HEK293T (cell line): ENCODE measurements at regions not wholly inside any gene's neighbourhood (a gene's known extent, or its start where the extent isn't known, plus 50 kb on each side); places are given as distances from the start of the nearest gene placed in this dataset.
"Not testable (repeated sequence)": the region's sequence is repeated elsewhere in the genome, so short reads cannot be mapped to it uniquely, and the experiment has no call there.

Experiments
- CTCF ChIA-PET: fragments of 350-600 bp; formaldehyde crosslinking; extraction: SDS; loops from one replicate; lab custom pipeline; 2021; ENCODE audit warnings: antibody characterized with exemption, inconsistent platforms; lab: Yijun Ruan, JAX
- POLR2A ChIA-PET: fragments of 350-600 bp; formaldehyde crosslinking; extraction: SDS; loops from one replicate; lab custom pipeline; 2020; ENCODE audit warnings: antibody characterized with exemption, inconsistent platforms; lab: Yijun Ruan, JAX
- DNase-seq: peaks from one replicate; pipeline ENCODE4 v3.0.0; 2012; ENCODE audit warnings: mixed read lengths; ENCODE audit errors: extremely low spot score
- ARNT ChIP-seq: fragments of 450-650 bp; IDR thresholded peaks from 2 replicates; pipeline ENCODE4 v1.6.1; 2017; ENCODE audit warnings: mild to moderate bottlenecking
- BHLHE40 ChIP-seq: fragments of 450-650 bp; IDR thresholded peaks from 2 replicates; pipeline ENCODE4 v1.6.1; 2016; ENCODE audit warnings: mild to moderate bottlenecking, moderate library complexity, borderline replicate concordance
- CTBP1 ChIP-seq: fragments of 450-650 bp; IDR thresholded peaks from 2 replicates; pipeline ENCODE4 v1.6.1; 2016; ENCODE audit warnings: borderline replicate concordance
- ELF4 ChIP-seq: fragments of 450-650 bp; IDR thresholded peaks from 2 replicates; pipeline ENCODE4 v1.6.1; 2017; ENCODE audit warnings: antibody characterized with exemption
- FOXA1 ChIP-seq: fragments of 450-650 bp; IDR thresholded peaks from 2 replicates; pipeline ENCODE4 v1.6.1; 2016; ENCODE audit warnings: mild to moderate bottlenecking
- FOXK2 ChIP-seq: fragments of 450-650 bp; IDR thresholded peaks from 2 replicates; pipeline ENCODE4 v1.6.1; 2016; ENCODE audit warnings: mild to moderate bottlenecking
- FOXM1 ChIP-seq: fragments of 450-650 bp; IDR thresholded peaks from 2 replicates; pipeline ENCODE4 v1.6.1; 2017; ENCODE audit warnings: mild to moderate bottlenecking, borderline replicate concordance
- HDGF ChIP-seq: fragments of 450-650 bp; IDR thresholded peaks from 2 replicates; pipeline ENCODE4 v1.6.1; 2017; ENCODE audit warnings: antibody characterized with exemption, borderline replicate concordance
- L3MBTL2 ChIP-seq: fragments of 450-650 bp; conservative IDR thresholded peaks from 2 replicates; pipeline ENCODE4 v1.6.1; 2016; ENCODE audit warnings: mild to moderate bottlenecking
- LEF1 ChIP-seq: fragments of 450-650 bp; IDR thresholded peaks from 2 replicates; pipeline ENCODE4 v1.6.1; 2017; ENCODE audit warnings: mild to moderate bottlenecking, borderline replicate concordance
- NFRKB ChIP-seq: fragments of 450-650 bp; IDR thresholded peaks from 2 replicates; pipeline ENCODE4 v1.6.1; 2016; ENCODE audit warnings: mild to moderate bottlenecking, moderate library complexity
- PKNOX1 ChIP-seq: fragments of 450-650 bp; IDR thresholded peaks from 2 replicates; pipeline ENCODE4 v1.6.1; 2016
- SP1 ChIP-seq: fragments of 450-650 bp; IDR thresholded peaks from 2 replicates; pipeline ENCODE4 v1.6.1; 2017
- SUZ12 ChIP-seq: fragments of 450-650 bp; IDR thresholded peaks from 2 replicates; pipeline ENCODE4 v1.6.1; 2016; ENCODE audit warnings: mild to moderate bottlenecking
- TARDBP ChIP-seq: fragments of 450-650 bp; IDR thresholded peaks from 2 replicates; pipeline ENCODE4 v1.6.1; 2016
- ZNF384 ChIP-seq: fragments of 450-650 bp; IDR thresholded peaks from 2 replicates; pipeline ENCODE4 v1.6.1; 2016

- no peak for TF ChIP-seq ARNT
- no peak for TF ChIP-seq FOXK2
- no peak for TF ChIP-seq CTBP1
- TF ChIP-seq NFRKB, result no peak
- no peak for TF ChIP-seq SUZ12
- no peak for TF ChIP-seq PKNOX1
- TF ChIP-seq FOXM1, result no peak
- TF ChIP-seq TARDBP, result no peak
- no peak for TF ChIP-seq ELF4
- TF ChIP-seq L3MBTL2, result no peak
- no peak for TF ChIP-seq HDGF
- no peak for TF ChIP-seq FOXA1
- no peak for TF ChIP-seq BHLHE40
- no peak for TF ChIP-seq SP1
- ChIA-PET POLR2A (no interaction called here), CTCF (no interaction called here)
- no peak for DNase-seq
Measured at GRCh38 chr10:44253769-44254462, 131.0 kb downstream of the CXCL12 start.

- CTCF ChIA-PET, DNase-seq, POLR2A ChIA-PET: not testable (repeated sequence)
Measured at GRCh38 chr10:44252631-44253030, 132.3 kb downstream of the CXCL12 start.

GRCh38 chr10:44249933-44250332, 135.0 kb downstream of the CXCL12 start:
- DNase-seq, CTCF ChIA-PET, POLR2A ChIA-PET: not testable (repeated sequence)

- no peak for DNase-seq
- ChIA-PET CTCF (no interaction called here), POLR2A (no interaction called here)
- TF ChIP-seq SP1 (no peak), ARNT (no peak), HDGF (no peak), FOXM1 (no peak), FOXA1 (no peak), L3MBTL2 (no peak), ZNF384 (no peak), ELF4 (no peak), TARDBP (no peak), SUZ12 (no peak), FOXK2 (no peak), BHLHE40 (no peak), PKNOX1 (no peak), CTBP1 (no peak), LEF1 (no peak), NFRKB (no peak)
Measured at GRCh38 chr10:44249490-44249889, 135.4 kb downstream of the CXCL12 start.

- CTCF ChIA-PET, DNase-seq, POLR2A ChIA-PET: not testable (repeated sequence)
Measured at GRCh38 chr10:44246700-44247099, 138.2 kb downstream of the CXCL12 start.

GRCh38 chr10:44246287-44246686, 138.6 kb downstream of the CXCL12 start:
- DNase-seq, POLR2A ChIA-PET, CTCF ChIA-PET: not testable (repeated sequence)

GRCh38 chr10:44245601-44245938, 139.3 kb downstream of the CXCL12 start:
- ChIA-PET CTCF (no interaction called here), POLR2A (no interaction called here)

More at GRCh38 chr10:44245601-44245938, 139.3 kb downstream of the CXCL12 start:
- no peak for TF ChIP-seq TARDBP
- TF ChIP-seq PKNOX1, result no peak
- no peak for TF ChIP-seq FOXM1
- no peak for TF ChIP-seq SP1
- no peak for TF ChIP-seq ZNF384
- no peak for TF ChIP-seq L3MBTL2
- no peak for TF ChIP-seq FOXA1
- DNase-seq, result no peak
